HepG2 (cell line): ENCODE measurements at regions not wholly inside any gene's neighbourhood (a gene's known extent, or its start where the extent isn't known, plus 50 kb on each side); places are given as distances from the start of the nearest gene placed in this dataset.
A peak's percentile ranks its signal among the peaks of the same experiment; 100 is the strongest.

Source experiments
- ATAC-seq: fragments of 200-7000 bp; cut with Tn5 transposase; 3 replicates; pipeline ENCODE4 v1.9.1; 2020; ENCODE audit warnings: mild to moderate bottlenecking, moderate library complexity
- BruUV-seq: library from RNA; stranded (reverse); fragments of 400-500 nt; replicated peaks from 2 replicates; lab custom pipeline; 2021; lab: Mats Ljungman, UMichigan
- CTCF ChIA-PET: fragments of 300-600 bp; formaldehyde crosslinking; extraction: SDS; loops from one replicate; lab custom pipeline; 2021; ENCODE audit warnings: low total read pairs, inconsistent platforms, low intra/inter-chr PET ratio; lab: Yijun Ruan, JAX
- POLR2A ChIA-PET: fragments of 350-600 bp; sonication (Branson Sonifier 250); formaldehyde crosslinking; loops from one replicate; lab custom pipeline; 2020; ENCODE audit warnings: antibody characterized with exemption, inconsistent platforms; lab: Yijun Ruan, JAX
- DNase-seq: peaks from one replicate; pipeline ENCODE4 v3.0.0-alpha.2; 2015; ENCODE audit warnings: low spot score
- FAIRE-seq: peaks from 3 replicates; lab custom pipeline; 2011; peaks lifted over from hg19 to GRCh38; lab: Jason Lieb, UNC
- H2AFZ ChIP-seq: one replicate; pipeline ENCODE4 v1.6.1; 2011; ENCODE audit warnings: low read length, inconsistent platforms
- H3K27ac ChIP-seq: fragments of 300-600 bp; 3 replicates; pipeline ENCODE4 v1.8.0; 2011; ENCODE audit warnings: mixed run types, mild to moderate bottlenecking, mixed read lengths, low read length, inconsistent platforms; ENCODE audit not compliant: insufficient read depth; ENCODE audit errors: extremely low read length
- H3K27me3 ChIP-seq, 2 experiments: fragments of 200-600 bp in 1 of 2; 2 replicates in 1 of 2; 3 replicates in 1 of 2; pipeline versions ENCODE4 v1.6.0 to v1.8.0; 2011; ENCODE audit warnings: low read length in 2 of 2, mild to moderate bottlenecking in 2 of 2, moderate library complexity in 2 of 2, inconsistent platforms in 1 of 2; ENCODE audit not compliant: insufficient read depth in 2 of 2, control insufficient read depth in 1 of 2
- H3K36me3 ChIP-seq, 2 experiments: fragments of 200-600 bp in 1 of 2; replicated peaks in 1 of 2; 2 replicates in 1 of 2; 3 replicates in 1 of 2; pipeline versions ENCODE4 v1.5.1 to v1.8.0; 2011; ENCODE audit warnings: low read length in 2 of 2, inconsistent platforms in 1 of 2; ENCODE audit not compliant: insufficient read depth in 2 of 2, control insufficient read depth in 1 of 2
- H3K4me1 ChIP-seq: 2 replicates; pipeline ENCODE4 v1.5.1; 2012; ENCODE audit warnings: low read length, inconsistent platforms; ENCODE audit not compliant: insufficient read depth
- H3K4me2 ChIP-seq: 2 replicates; pipeline ENCODE4 v1.6.0; 2011; ENCODE audit warnings: low read depth, low read length, inconsistent platforms
- H3K4me3 ChIP-seq, 3 experiments: fragments of 200-600 bp in 1 of 3; sonication (generic), shearing (Covaris generic) in 1 of 3; replicated peaks in 1 of 3; 2 replicates each; pipeline ENCODE4 v1.5.1; 2011 to 2016; ENCODE audit warnings: low read length in 3 of 3, inconsistent platforms in 2 of 3, low read depth in 2 of 3, mild to moderate bottlenecking in 2 of 3, control low read depth in 1 of 3, mixed read lengths in 1 of 3; ENCODE audit not compliant: insufficient read depth in 1 of 3
- H3K79me2 ChIP-seq: one replicate; pipeline ENCODE4 v1.6.1; 2011; ENCODE audit warnings: low read length, inconsistent platforms; ENCODE audit not compliant: insufficient read depth
- H3K9ac ChIP-seq: 2 replicates; pipeline ENCODE4 v1.6.0; 2011; ENCODE audit warnings: mild to moderate bottlenecking, low read depth, low read length, inconsistent platforms; ENCODE audit not compliant: insufficient read depth
- H3K9me3 ChIP-seq: 2 replicates; pipeline ENCODE4 v1.5.1; 2012; ENCODE audit warnings: mild to moderate bottlenecking, low read length
- H4K20me1 ChIP-seq: 2 replicates; pipeline ENCODE4 v1.6.0; 2011; ENCODE audit warnings: inconsistent platforms, mild to moderate bottlenecking, low read length, moderate library complexity; ENCODE audit not compliant: insufficient read depth
- CREB1 ChIP-seq, 2 experiments: fragments of 450-650 bp in 1 of 2; IDR thresholded peaks; 2 replicates each; pipeline ENCODE4 v1.6.1; 2016 to 2017; ENCODE audit warnings: control low read depth in 1 of 2, mild to moderate bottlenecking in 1 of 2, missing compliant biosample characterization in 1 of 2, missing genetic modification characterization in 1 of 2
- DDIT3 ChIP-seq: sonication (generic); formaldehyde crosslinking; IDR thresholded peaks from 2 replicates; pipeline ENCODE4 v1.4.0; 2020; ENCODE audit warnings: mild to moderate bottlenecking, missing genetic modification reagents
- ELK4 ChIP-seq: sonication (generic); formaldehyde crosslinking; IDR thresholded peaks from 2 replicates; pipeline ENCODE4 v1.9.0; 2021; ENCODE audit warnings: missing genetic modification reagents, borderline replicate concordance
- ESRRA ChIP-seq: sonication (generic); formaldehyde crosslinking; IDR thresholded peaks from 2 replicates; pipeline ENCODE4 v1.5.1; 2020; ENCODE audit warnings: mild to moderate bottlenecking, low read depth, missing genetic modification reagents
- HNRNPL ChIP-seq: fragments of 200-400 bp; formaldehyde crosslinking; IDR thresholded peaks from 2 replicates; pipeline ENCODE4 v1.6.1; 2017; ENCODE audit warnings: mild to moderate bottlenecking, low read depth, low read length
- MED1 ChIP-seq: sonication (generic); formaldehyde crosslinking; IDR thresholded peaks from 2 replicates; pipeline ENCODE4 v1.4.0; 2020; ENCODE audit warnings: missing genetic modification reagents
- MEF2D ChIP-seq: sonication (generic); formaldehyde crosslinking; IDR thresholded peaks from 2 replicates; pipeline ENCODE4 v1.5.1; 2020; ENCODE audit warnings: mild to moderate bottlenecking, missing genetic modification reagents
- MLXIP ChIP-seq: sonication (generic); formaldehyde crosslinking; IDR thresholded peaks from 2 replicates; pipeline ENCODE4 v1.9.0; 2021; ENCODE audit warnings: missing genetic modification reagents, borderline replicate concordance
- PCBP1 ChIP-seq: fragments of 200-400 bp; formaldehyde crosslinking; IDR thresholded peaks from 2 replicates; pipeline ENCODE4 v1.6.1; 2017; ENCODE audit warnings: mild to moderate bottlenecking, low read depth, low read length, borderline replicate concordance
- STAG1 ChIP-seq: sonication (generic); formaldehyde crosslinking; IDR thresholded peaks from 2 replicates; pipeline ENCODE4 v1.4.0; 2020; ENCODE audit warnings: missing genetic modification reagents
- TBX3 ChIP-seq: fragments of 450-650 bp; IDR thresholded peaks from 2 replicates; pipeline ENCODE4 v1.6.1; 2017; ENCODE audit warnings: antibody characterized with exemption, mild to moderate bottlenecking, inconsistent platforms, borderline replicate concordance
- ZBTB1 ChIP-seq: sonication (generic); formaldehyde crosslinking; IDR thresholded peaks from 2 replicates; pipeline ENCODE4 v1.4.0; 2020; ENCODE audit warnings: missing genetic modification reagents, borderline replicate concordance
- ZBTB44 ChIP-seq: sonication (generic); formaldehyde crosslinking; IDR thresholded peaks from 2 replicates; pipeline ENCODE4 v1.4.0; 2020; ENCODE audit warnings: missing genetic modification reagents
- ZFP36L1 ChIP-seq: sonication (generic); formaldehyde crosslinking; IDR thresholded peaks from 2 replicates; pipeline ENCODE4 v1.8.0; 2022; ENCODE audit warnings: mild to moderate bottlenecking, missing genetic modification reagents, moderate library complexity
- ZNF124 ChIP-seq: sonication (generic); formaldehyde crosslinking; IDR thresholded peaks from 2 replicates; pipeline ENCODE4 v1.4.0; 2020; ENCODE audit warnings: missing genetic modification reagents
- ZNF549 ChIP-seq: sonication (generic); formaldehyde crosslinking; IDR thresholded peaks from 2 replicates; pipeline ENCODE4 v1.5.0; 2020; ENCODE audit warnings: missing genetic modification reagents
- ZNF607 ChIP-seq: sonication (generic); formaldehyde crosslinking; IDR thresholded peaks from 2 replicates; pipeline ENCODE4 v1.5.1; 2020; ENCODE audit warnings: missing genetic modification reagents, mild to moderate bottlenecking, borderline replicate concordance
- ZNF780A ChIP-seq: sonication (generic); formaldehyde crosslinking; IDR thresholded peaks from 2 replicates; pipeline ENCODE4 v1.8.0; 2022; ENCODE audit warnings: mild to moderate bottlenecking, missing genetic modification reagents, moderate library complexity
- ZNF891 ChIP-seq: sonication (generic); formaldehyde crosslinking; IDR thresholded peaks from 2 replicates; pipeline ENCODE4 v1.5.0; 2020; ENCODE audit warnings: mild to moderate bottlenecking, missing genetic modification reagents
- WGBS: methylation state at CpG from one replicate; pipeline ENCODE4 v1.1.6; 2017; ENCODE audit warnings: low lambda C conversion rate; 5-methylcytosine and 5-hydroxymethylcytosine counted together
- in situ Hi-C: cut with HindIII; loops from 2 replicates; pipeline ENCODE4 v1.10.0; 2017; ENCODE audit warnings: low pct_unique_long_range_greater_than_20kb; ENCODE audit not compliant: extremely low pct_ligation_motif_present
- intact Hi-C: fragments of 100-400 bp; cut with micrococcal nuclease; formaldehyde crosslinking; loops from one replicate; pipeline ENCODE4 v1.10.0; 2022; ENCODE audit not compliant: unreplicated experiment

GRCh38 chr3:126277629-126278378 lies 79.4 kb downstream of the KLF15 start:
- in situ Hi-C loops (no loop called here), intact Hi-C loops (no loop called here)
- no peaks in the 10 kb centered on the region for H3K36me3 ChIP-seq
- H4K20me1 ChIP-seq: no peaks in the 10 kb centered on the region
- no peak overlapping the region for H3K4me3 ChIP-seq
- H3K4me2 ChIP-seq: no peak overlapping the region
- no peaks in the 10 kb centered on the region for H3K9me3 ChIP-seq
- no peak overlapping the region for H2AFZ ChIP-seq
- H3K79me2 ChIP-seq: no peaks in the 10 kb centered on the region
- ChIA-PET CTCF (no interaction called here), POLR2A (no interaction called here)
- H3K9ac ChIP-seq: no peak overlapping the region
- FAIRE-seq (no peak), ATAC-seq (peak; percentile 74), DNase-seq (no peak)
- peaks cover 0 to 19% of the 10 kb centered on the region in 2 experiments; a peak in 2 of 5 replicates for H3K27me3 ChIP-seq
- no peak overlapping the region for H3K27ac ChIP-seq
- no TSS peak for BruUV-seq
- WGBS: 12% methylated on average over 6 of the region's 8 CpGs
- H3K4me1 ChIP-seq: peaks cover 11% of the 10 kb centered on the region; the same call in 1 of the 2 replicates
- no peak for TF ChIP-seq ZBTB1 (CRISPR knock-in tag)
- TF ChIP-seq STAG1 (CRISPR knock-in tag): no peak
- TF ChIP-seq TBX3: no peak
- TF ChIP-seq PCBP1: no peak
- no peak for TF ChIP-seq ZNF607
- no peak for TF ChIP-seq ZNF891 (CRISPR knock-in tag)
- TF ChIP-seq ZBTB44 (CRISPR knock-in tag): no peak
- no peak for TF ChIP-seq DDIT3
- no peak for TF ChIP-seq MED1
- TF ChIP-seq ZNF549 (CRISPR knock-in tag): no peak
- TF ChIP-seq ELK4 (CRISPR knock-in tag): no peak
- TF ChIP-seq MLXIP (CRISPR knock-in tag): no peak
- no peak for TF ChIP-seq CREB1 (IDR thresholded peaks at IDR 0.05)
- no peak for TF ChIP-seq CREB1 (CRISPR knock-in tag; IDR thresholded peaks at IDR 0.05)
- no peak for TF ChIP-seq HNRNPL
- TF ChIP-seq MEF2D (CRISPR knock-in tag): no peak
- no peak for TF ChIP-seq ZNF124 (CRISPR knock-in tag)
- no peak for TF ChIP-seq ZNF780A
- no peak for TF ChIP-seq ESRRA (CRISPR knock-in tag)
- TF ChIP-seq ZFP36L1: no peak
